Adrenal gland (tissue), 9 donors: ENCODE measurements at regions not wholly inside any gene's neighbourhood (a gene's known extent, or its start where the extent isn't known, plus 50 kb on each side); places are given as distances from the start of the nearest gene placed in this dataset.

Experiments used
- DNase-seq, 7 donors: peaks; one replicate each; pipeline ENCODE4 v3.0.0-alpha.2; 2019 to 2020
- H3K27ac ChIP-seq, 5 donors: fragments of 200-600 bp; sonication (generic) in 4 of 5; 1 replicate in 3 of 5; 2 replicates in 2 of 5; pipeline versions ENCODE4 v1.5.1 to v1.8.0; 2016 to 2020; ENCODE audit warnings: mild to moderate bottlenecking in 1 of 5
- H3K27me3 ChIP-seq: fragments of 200-600 bp; 2 replicates; pipeline ENCODE4 v1.8.0; 2021
- H3K36me3 ChIP-seq, 2 donors: fragments of 200-600 bp; replicated peaks in 1 of 2; 1 replicate in 1 of 2; 2 replicates in 1 of 2; pipeline versions ENCODE4 v1.5.1 to v1.8.0; 2018 to 2022
- H3K4me1 ChIP-seq, 2 donors: fragments of 200-600 bp; replicated peaks in 1 of 2; 1 replicate in 1 of 2; 2 replicates in 1 of 2; pipeline versions ENCODE4 v1.5.1 to v1.8.0; 2018 to 2021
- H3K4me3 ChIP-seq, 4 donors: fragments of 200-600 bp; sonication (generic) in 3 of 4; one replicate each; pipeline ENCODE4 v1.5.1; 2016 to 2018
- H3K9me3 ChIP-seq, 3 donors: fragments of 200-600 bp; sonication (generic) in 1 of 3; replicated peaks in 1 of 3; 1 replicate in 2 of 3; 2 replicates in 1 of 3; pipeline versions ENCODE4 v1.5.1 to v1.8.0; 2016 to 2021
- POLR2A ChIP-seq, 2 donors: fragments of 450-650 bp; IDR thresholded peaks; one replicate each; pipeline ENCODE4 v1.6.1; 2017; ENCODE audit warnings: antibody characterized with exemption in 2 of 2, mild to moderate bottlenecking in 2 of 2, moderate library complexity in 1 of 2
- WGBS, 4 donors: extraction: QIAGEN DNeasy Blood & Tissue Kit in 2 of 4; methylation state at CpG; one replicate each; pipeline versions ENCODE4 v1.1.5 to v1.1.7; 2013 to 2017; 5-methylcytosine and 5-hydroxymethylcytosine counted together
- intact Hi-C, 2 donors: fragments of 100-400 bp; cut with DNase I; formaldehyde crosslinking; loops; one replicate each; pipeline versions ENCODE4 v1.14.1 to v1.15.0; 2022 to 2023
- TF ChIP-seq, protein P1 (sequence below), 6 experiments: fragments of 450-650 bp in 4 of 6; fragments of 200-600 bp in 2 of 6; sonication (generic) in 1 of 6; IDR thresholded peaks; 1 replicate in 5 of 6; 2 replicates in 1 of 6; pipeline versions ENCODE4 v1.5.1 to v1.8.0; 2016 to 2021; ENCODE audit warnings: antibody characterized with exemption in 6 of 6, mild to moderate bottlenecking in 2 of 6, moderate library complexity in 1 of 6
- donor health status: healthy with polysubstance abuse.
- donor health status: Bipolar disorder and iron deficiency.
- donor health status: DM: yes; HTN: yes; CAD: no.
- donor health status: DM: no; HTN: no; CAD: no.
- donor health status: DM: no; HTN: no; CAD: no.

DNA sequence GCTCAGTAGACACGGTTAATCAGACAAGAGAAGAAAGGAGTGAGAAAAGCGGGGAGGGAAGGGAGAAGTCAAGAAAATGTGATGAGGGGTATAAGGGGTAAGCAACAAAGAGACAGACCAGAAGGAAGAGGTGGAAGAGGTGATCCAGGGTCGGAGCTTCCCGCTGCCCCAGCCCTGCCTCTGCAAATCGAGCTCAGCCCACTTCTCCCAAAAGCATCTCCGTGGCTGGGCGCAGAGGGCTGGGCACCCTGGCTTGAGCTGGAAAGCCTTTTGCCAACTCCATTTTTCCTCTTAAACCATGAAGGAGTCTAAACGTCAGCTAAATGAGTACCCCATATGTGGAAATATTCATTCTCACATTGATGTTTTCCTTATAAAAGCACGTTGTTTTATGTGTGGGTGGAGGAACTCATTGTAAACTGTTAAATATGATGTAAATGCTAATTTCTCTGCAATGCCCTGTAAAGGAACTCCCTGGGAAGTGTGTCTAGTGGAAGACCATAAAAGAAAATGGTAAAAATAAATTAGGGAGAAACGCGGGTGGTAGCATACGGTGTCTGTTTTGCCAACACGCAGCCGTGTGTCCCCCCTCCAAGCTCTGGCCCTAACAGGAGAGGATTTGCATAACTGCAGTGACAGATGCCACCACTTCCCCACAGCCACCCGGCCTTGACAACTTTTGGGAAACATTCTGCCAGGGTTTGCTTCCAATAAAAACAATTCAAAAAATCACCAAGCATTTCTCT, 55.2 kb upstream of the MAFB start:
- 66 to 77% (median 68%) methylated on average over 15 of the region's 15 CpGs for WGBS, 4 donors
- TF ChIP-seq, protein P1, sequence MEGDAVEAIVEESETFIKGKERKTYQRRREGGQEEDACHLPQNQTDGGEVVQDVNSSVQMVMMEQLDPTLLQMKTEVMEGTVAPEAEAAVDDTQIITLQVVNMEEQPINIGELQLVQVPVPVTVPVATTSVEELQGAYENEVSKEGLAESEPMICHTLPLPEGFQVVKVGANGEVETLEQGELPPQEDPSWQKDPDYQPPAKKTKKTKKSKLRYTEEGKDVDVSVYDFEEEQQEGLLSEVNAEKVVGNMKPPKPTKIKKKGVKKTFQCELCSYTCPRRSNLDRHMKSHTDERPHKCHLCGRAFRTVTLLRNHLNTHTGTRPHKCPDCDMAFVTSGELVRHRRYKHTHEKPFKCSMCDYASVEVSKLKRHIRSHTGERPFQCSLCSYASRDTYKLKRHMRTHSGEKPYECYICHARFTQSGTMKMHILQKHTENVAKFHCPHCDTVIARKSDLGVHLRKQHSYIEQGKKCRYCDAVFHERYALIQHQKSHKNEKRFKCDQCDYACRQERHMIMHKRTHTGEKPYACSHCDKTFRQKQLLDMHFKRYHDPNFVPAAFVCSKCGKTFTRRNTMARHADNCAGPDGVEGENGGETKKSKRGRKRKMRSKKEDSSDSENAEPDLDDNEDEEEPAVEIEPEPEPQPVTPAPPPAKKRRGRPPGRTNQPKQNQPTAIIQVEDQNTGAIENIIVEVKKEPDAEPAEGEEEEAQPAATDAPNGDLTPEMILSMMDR (IDR thresholded peaks at IDR 0.05), result no peak
- TF ChIP-seq POLR2A (IDR thresholded peaks at IDR 0.05), result no peak
- intact Hi-C loops, result loop anchor here (5.0 to 10.0 kb wide), 3 partner anchors 201 to 218 kb away; no protein-coding TSS in a partner anchor
- no peaks in the 10 kb centered on the region for H3K4me1 ChIP-seq
- H3K27ac ChIP-seq, result no peak overlapping the region
- H3K36me3 ChIP-seq, result no peaks in the 10 kb centered on the region
- H3K27me3 ChIP-seq, result peaks cover 8% of the 10 kb centered on the region
- no peak overlapping the region for H3K4me3 ChIP-seq
- DNase-seq, result no peak
- H3K9me3 ChIP-seq, result no peaks in the 10 kb centered on the region

DNA sequence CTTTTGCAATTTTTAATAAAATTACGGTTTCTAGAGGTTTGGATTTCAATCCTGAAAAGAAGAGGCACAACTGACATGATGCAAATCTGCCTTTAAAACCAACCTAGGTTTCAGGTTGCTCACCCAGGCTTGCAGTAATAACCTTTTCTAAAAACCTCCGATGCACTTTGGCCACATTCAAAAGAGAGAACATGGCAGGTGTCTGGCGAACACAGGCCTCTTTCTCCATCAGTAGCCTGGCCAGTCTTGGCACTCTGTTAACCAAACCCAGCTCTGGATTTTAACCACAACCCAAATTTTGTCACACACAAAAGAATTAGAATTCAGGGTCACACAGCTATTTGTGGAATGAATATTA, 55.8 kb upstream of the MAFB start:
- no peak for TF ChIP-seq POLR2A (IDR thresholded peaks at IDR 0.05)
- TF ChIP-seq, protein P1 (IDR thresholded peaks at IDR 0.05), result no peak
- Histone ChIP-seq H3K27ac (no peak overlapping the region), H3K4me1 (no peaks in the 10 kb centered on the region), H3K4me3 (no peak overlapping the region), H3K27me3 (peaks cover 8% of the 10 kb centered on the region), H3K9me3 (no peaks in the 10 kb centered on the region), H3K36me3 (no peaks in the 10 kb centered on the region)
- 68 to 74% (median 72%) methylated on average over 3 of the region's 3 CpGs for whole genome bisulfite sequencing, 4 donors
- DNase-seq, result no peak
- intact Hi-C loops, result loop anchor here (5.0 to 10.0 kb wide), 3 partner anchors 200 to 218 kb away; no protein-coding TSS in a partner anchor

- TF ChIP-seq, protein P1 (IDR thresholded peaks at IDR 0.05), result no peak
- TF ChIP-seq POLR2A (IDR thresholded peaks at IDR 0.05), result no peak
- WGBS, 4 donors, result 76 to 92% (median 80%) methylated on average over 5 of the region's 5 CpGs
- Histone ChIP-seq H3K36me3 (no peaks in the 10 kb centered on the region), H3K9me3 (no peaks in the 10 kb centered on the region), H3K4me1 (no peaks in the 10 kb centered on the region), H3K27me3 (peaks cover 8% of the 10 kb centered on the region), H3K4me3 (no peak overlapping the region), H3K27ac (no peak overlapping the region)
- intact Hi-C loops, result loop anchor here in 1 of 2 donors (10.0 kb wide), 1 partner anchor 199 kb away; no protein-coding TSS in a partner anchor
- DNase-seq, result no peak
These were observed 57.2 kb upstream of the MAFB start for GRCh38 chr20:40746251-40746650.

DNA sequence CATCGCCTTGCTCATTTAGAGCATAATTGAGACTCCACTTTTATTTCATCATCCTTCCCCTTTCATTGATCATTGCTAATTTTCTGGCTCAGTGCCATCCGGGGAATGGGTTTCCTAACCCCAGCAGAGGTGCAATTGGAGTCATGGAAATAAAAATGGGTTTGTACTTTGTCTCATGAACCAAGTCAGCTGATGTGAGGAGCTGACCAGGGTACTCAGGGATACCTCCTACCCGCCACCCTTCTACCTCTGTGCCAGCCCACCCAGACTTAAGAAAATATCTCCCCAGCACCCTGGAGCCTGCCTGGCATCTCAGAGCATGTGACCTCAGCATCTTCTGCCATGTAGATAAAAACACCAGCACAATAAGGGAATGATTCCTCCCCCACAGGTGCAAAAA, 59.1 kb upstream of the MAFB start:
- no peaks in the 10 kb centered on the region for H3K9me3 ChIP-seq
- H3K27me3 ChIP-seq, result peaks cover 8% of the 10 kb centered on the region
- no peaks in the 10 kb centered on the region for H3K4me1 ChIP-seq
- no peak overlapping the region for H3K27ac ChIP-seq
- no peak for TF ChIP-seq POLR2A (IDR thresholded peaks at IDR 0.05)
- TF ChIP-seq, protein P1 (IDR thresholded peaks at IDR 0.05), result no peak
- intact Hi-C loops, result loop anchor here in 1 of 2 donors (10.0 kb wide), 1 partner anchor 197 kb away; no protein-coding TSS in a partner anchor
- DNase-seq, result no peak
- no peaks in the 10 kb centered on the region for H3K36me3 ChIP-seq
- H3K4me3 ChIP-seq, result no peak overlapping the region
- 72 to 86% (median 78%) methylated on average over 3 of the region's 3 CpGs for WGBS, 4 donors
